GM19025 (cell line): ENCODE measurements at regions not wholly inside any gene's neighbourhood (a gene's known extent, or its start where the extent isn't known, plus 50 kb on each side); places are given as distances from the start of the nearest gene placed in this dataset.

Experiments
- ATAC-seq: cut with Tn5 transposase; IDR thresholded peaks from one replicate; pipeline ENCODE4 v1.9.1; 2021; ENCODE audit warnings: mild to moderate bottlenecking, low read depth, moderate library complexity; ENCODE audit not compliant: unreplicated experiment

- no peak for ATAC-seq
Measured at GRCh38 chr2:62372824-62373223, 133.2 kb downstream of the TMEM17 start.

DNA sequence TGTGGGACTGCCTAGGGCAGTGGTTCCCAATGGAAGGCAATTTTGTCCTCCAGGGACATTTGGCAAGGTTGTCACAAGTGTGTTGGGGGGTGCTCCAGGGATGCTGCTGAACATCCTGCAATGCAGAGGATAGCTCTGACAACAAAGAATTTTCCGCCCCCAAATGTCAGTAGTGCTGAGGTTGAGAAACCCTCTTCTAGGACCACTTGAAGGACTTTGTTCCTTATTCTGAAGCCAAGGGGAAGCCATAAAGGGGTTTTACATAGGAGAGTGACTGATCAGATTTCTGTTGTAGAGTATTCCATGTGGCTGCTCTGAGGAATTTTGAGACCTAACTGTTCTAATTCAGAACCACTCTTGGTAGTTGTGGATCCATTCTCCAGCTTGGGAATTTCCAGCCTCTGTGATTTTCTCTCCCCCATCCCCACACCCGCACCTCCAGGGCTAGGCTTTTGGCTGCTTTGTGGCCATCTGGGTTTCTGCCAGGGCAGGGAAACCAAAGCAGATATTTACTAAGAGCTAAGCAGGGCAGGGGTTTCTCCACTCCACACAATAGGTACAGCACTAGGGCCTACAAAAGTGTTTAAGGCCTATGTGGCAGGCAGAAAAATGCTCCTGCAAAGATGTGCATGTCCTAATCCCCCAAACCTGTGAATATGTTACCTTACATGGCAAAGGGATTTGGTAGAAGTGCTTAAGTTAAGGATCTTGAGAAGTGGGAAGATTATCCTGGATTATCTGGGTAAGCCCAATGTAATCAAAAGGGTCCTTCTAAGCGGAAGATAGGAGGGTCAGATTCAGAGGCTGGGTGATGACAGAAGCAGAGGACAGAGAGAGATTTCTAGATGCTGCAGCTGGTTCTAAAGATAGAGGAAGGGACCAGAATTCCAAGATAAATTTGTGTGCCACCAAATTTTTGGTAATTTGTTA is 135.4 kb downstream of the TMEM17 start:
- ATAC-seq, result no peak

DNA sequence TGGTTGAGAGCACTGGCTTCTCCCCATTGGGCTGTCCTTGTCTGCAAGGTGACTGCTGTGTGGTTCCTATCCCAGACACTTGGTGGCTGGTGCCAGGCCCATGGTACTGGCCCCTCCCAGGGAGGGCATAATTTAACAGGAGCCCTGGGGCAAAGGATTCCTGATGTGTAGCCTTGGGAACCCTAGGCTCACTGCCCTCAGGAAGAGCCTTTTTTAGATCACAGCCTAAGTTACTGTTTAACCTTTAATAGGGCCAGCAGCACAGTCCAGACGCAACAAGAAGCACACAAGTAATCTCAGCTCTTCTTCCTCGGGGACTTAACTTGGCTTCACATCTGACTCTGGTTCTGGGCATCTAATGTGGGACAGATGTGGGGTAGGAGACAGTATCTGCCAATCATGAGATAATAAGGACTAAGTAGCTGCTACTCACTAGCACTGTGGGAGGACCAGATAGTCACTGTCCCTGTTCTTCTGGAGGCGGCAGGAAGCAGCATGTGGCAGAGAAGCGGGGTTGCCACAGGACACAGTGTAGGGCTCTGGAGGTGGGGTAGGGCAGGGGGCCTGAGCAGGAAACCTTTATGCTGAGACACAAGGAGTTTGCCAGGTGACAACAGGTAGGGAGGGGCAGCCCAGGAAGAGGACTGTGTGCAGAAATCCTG is 136.3 kb downstream of the TMEM17 start:
- ATAC-seq, result no peak

DNA sequence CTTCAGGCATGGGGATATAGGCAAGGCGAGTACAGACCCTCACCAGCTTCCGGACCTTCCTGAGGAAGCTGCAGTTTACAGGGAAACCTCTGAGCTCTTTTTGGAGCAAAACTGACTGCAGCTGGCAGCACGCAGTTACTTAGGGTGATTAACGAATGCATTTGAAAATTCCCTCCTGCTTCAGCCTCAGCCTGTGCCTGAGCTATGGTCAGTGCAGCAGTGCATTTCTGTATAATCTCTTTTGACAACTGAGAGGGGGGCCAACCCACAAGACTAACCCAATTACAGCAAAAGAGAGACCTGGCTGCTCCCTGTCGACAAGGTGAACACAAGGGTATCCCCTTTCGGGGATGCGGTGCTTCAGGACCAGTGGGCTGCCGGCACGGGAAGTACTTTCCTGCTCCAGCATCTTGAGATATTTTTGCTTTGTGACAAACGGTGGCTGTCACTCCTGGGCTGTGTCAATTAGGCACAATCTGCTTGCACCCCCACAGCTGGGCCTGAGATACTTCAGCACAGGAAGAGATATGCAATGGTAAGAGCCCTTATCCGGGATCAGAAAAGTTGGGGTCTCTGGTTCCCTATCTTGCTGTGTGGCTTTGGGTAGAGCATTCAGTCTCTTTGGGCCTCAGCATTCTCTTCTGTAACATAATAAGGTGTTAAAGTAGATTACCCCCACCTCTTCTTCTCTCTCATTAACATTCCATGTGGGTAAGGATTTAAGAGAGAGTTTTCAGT is 141.0 kb downstream of the TMEM17 start:
- ATAC-seq, result no peak

DNA sequence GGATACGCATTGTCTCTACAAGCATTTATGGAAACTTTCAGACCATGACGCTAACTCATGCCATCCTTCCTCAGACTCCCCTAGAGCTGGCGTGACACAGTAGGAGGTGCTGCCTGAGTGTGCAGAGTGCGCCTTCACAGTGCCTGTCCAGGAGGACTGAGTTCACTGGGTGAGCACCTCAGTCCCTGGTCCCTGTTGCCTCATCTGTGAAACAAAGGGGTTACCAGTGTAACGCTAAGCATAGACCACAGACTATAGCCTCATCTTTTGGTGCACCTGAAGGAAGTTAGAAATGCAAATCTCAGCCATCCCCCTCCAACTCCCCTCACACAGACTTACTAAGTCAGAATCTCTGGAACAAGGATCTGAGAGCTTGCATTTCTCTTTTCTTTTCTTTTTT is 142.8 kb downstream of the TMEM17 start:
- peak; percentile 56 for ATAC-seq

DNA sequence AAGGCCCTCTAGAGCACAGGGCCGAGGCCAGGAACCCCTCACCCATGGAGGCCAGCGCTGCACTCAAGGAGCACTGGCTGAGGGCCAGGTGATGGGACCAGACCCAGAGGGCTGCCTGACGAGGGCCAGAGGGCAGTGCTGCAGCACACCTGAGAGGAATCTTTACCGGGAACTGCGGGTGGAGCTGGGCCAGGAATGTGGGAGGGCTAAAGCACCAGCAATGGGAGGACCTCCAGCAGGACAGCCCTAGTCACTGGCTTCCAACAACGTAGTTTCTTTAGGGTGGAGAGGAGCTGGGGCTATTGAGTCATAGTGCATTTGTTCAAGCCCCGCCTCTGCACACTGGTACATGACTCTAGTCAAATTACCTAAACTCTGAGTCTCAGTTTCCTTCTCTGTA is 143.4 kb downstream of the TMEM17 start:
- no peak for ATAC-seq

GRCh38 chr2:62361964-62362363 is 144.0 kb downstream of the TMEM17 start:
- no peak for ATAC-seq

DNA sequence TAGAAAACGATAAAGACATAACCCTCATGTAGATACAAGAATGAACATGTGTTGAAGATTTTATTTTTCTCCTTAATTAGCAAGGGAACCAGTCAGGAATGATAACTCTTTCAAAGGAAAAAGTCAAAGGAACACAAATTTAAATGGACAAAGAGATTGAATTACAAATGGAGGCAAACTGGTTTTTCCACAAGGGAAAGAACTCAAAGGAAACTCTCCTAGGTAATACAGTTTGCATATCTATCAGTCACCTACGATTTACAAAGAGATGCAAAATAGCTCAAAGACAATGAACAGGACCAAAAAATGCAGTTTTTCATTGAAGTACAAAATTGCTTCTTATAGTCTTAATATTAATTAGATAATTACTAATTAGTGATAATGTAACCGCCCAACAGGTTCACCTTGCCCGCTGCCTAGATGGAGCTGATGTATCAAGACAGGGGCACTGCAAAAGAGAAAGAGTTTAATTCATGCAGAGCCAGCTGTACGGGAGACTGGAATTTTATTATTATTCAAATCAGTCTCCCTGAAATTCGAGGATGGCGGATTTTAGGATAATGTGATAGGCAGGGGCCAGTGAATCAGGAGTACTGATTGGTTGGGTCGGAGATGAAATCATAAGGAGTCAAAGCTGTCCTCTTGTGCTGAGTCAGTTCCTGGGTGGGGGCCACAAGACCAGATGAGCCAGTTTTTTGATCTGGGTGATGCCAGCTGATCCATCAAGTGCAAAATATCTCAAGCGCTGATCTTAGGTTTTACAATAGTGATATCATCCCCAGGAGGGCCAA is 151.0 kb downstream of the TMEM17 start:
- no peak for ATAC-seq

DNA sequence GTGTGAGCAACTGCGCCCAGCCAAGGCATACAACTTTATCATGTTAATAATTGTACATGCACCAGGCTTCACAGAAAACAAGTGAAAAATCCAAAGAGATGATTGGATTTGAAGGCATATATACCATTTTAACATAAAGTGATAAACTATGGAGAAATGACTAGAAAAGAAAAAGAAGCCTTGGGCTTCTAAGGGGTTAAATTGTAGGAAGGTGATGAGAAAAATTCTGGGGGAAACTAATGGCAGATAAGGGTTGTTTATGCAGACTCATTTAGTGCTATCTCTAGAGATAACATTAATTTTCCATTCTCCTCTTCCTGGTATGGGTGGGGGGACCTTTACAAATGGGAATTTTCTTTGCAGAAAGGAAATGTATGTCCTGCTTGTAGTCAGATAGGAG is 154.0 kb downstream of the TMEM17 start:
- no peak for ATAC-seq

DNA sequence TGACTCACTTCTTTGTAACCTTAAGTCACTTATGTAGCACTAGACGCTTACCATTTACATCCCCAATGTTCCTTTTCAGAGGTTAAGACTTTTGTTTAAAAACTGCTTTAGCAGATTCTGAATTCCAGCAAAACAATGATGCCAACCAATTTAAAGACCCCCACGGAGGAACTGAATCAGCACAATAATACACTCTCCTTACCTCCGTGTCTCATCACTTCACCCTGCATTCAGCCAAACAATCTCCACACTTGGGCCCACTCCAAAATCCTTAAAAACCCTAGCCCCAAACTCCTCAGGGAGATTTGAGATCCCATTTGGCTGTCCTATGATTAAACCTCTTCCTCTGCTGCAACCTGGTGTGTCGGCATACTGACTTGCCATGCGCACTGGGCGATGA is 153.9 kb downstream of the B3GNT2 start:
- ATAC-seq, result no peak

GRCh38 chr2:62348700-62349099 is 152.8 kb downstream of the B3GNT2 start:
- ATAC-seq, result no peak

DNA sequence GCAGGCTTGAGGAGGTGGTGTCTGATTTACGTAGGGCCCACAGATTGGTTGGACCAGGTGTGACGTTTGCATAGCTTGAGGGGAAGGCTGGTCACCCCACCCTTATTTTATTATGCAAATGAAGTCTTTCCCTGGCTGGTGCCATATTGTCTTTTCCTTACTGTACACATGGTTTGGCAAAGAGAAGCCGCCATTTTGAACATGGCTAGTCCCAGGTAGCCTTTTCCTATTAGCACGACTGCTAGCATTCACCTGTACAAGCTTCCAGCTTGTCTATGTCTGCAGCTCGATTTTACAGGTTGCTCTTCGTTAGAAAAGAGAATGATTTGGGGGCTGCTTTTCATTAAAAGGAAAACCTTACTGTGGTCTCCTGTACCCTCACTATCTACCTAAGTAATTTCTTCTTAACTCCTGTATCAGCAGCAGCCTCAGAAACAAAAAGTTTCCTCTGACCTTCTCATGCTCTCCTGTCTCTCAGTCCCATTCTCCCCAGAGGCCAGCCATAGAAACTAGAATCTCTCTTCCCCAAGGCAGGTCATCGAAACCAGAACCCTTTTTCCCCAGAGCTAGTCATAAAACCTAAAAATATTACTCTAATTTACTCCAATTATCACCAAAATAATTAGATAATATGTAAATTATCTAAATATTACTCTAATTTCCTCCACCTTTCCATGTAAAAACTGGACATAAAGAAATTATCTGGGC is 151.8 kb downstream of the B3GNT2 start:
- no peak for ATAC-seq

- peak; percentile 66 for ATAC-seq
Measured at GRCh38 chr2:62344472-62344871, 148.6 kb downstream of the B3GNT2 start.

GRCh38 chr2:62343636-62344337 is 147.9 kb downstream of the B3GNT2 start:
- ATAC-seq, result no peak

DNA sequence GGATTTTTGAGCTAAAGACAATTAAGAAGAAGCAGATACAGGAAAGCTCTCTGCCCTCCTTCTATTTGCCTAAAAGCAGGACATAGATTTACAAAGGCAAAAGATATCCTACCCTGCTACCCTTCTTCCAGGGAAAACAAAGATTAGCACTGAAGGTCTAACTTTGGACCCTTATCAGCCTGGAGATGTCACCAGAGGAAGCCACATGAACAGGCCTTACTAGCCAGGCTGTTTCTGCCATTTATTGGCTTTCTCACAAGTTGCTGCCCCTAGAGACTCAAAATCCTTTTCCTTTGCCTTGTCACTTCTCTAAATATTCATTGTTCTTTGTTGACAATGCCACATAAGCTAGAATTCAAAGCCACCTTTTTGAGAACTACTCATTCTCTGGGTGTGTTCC is 147.3 kb downstream of the B3GNT2 start:
- no peak for ATAC-seq

DNA sequence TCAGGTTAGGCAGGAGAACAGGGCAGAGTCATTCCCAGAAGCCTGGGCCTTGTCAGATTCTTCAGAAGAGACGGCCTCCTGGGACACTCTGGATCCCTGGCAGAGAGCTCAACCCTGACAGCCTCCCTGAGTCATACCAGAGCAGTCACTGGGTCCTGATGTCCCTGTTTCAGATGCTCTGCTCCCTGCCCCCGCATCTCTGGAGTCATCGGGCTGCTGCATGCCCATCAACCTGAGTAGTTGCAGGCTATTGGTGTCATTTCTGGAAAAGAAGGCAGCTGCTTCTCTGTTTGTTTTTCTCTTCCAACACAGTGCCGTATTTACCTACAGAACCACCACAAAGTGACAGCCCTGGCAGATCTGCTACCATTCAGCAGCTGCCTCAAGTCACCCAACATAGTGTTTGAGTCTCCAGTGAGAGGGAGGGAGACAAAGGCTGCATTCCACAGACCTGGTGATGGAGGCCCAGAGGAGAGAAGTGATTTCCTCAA is 145.1 kb downstream of the B3GNT2 start:
- peak; percentile 60 for ATAC-seq

GRCh38 chr2:62339837-62340236 is 143.9 kb downstream of the B3GNT2 start:
- no peak for ATAC-seq

DNA sequence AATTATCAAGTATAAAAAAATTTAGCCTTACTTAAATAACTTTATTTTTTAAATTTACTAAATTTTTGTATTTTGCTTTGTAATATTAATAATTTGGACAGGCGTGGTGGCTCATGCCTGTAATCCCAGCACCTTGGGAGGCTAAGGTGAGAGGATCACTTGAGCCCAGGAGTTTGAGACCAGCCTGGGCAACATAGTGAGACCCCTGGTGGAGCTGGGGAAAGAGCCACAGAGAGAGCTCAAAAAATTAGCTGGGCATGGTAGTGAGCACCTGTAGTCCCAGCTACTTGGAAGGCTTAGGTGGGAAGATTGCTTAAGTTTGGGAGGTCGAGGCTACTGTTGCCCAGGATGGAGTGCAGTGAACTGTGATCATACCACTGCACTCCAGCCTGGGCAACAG is 143.5 kb downstream of the B3GNT2 start:
- no peak for ATAC-seq

GRCh38 chr2:62338111-62338510 is 142.2 kb downstream of the B3GNT2 start:
- no peak for ATAC-seq
